ENCODE measurements at regions not wholly inside any gene's neighbourhood (a gene's known extent, or its start where the extent isn't known, plus 50 kb on each side); places are given as distances from the start of the nearest gene placed in this dataset.
A peak's percentile ranks its signal among the peaks of the same experiment; 100 is the strongest.

DNA sequence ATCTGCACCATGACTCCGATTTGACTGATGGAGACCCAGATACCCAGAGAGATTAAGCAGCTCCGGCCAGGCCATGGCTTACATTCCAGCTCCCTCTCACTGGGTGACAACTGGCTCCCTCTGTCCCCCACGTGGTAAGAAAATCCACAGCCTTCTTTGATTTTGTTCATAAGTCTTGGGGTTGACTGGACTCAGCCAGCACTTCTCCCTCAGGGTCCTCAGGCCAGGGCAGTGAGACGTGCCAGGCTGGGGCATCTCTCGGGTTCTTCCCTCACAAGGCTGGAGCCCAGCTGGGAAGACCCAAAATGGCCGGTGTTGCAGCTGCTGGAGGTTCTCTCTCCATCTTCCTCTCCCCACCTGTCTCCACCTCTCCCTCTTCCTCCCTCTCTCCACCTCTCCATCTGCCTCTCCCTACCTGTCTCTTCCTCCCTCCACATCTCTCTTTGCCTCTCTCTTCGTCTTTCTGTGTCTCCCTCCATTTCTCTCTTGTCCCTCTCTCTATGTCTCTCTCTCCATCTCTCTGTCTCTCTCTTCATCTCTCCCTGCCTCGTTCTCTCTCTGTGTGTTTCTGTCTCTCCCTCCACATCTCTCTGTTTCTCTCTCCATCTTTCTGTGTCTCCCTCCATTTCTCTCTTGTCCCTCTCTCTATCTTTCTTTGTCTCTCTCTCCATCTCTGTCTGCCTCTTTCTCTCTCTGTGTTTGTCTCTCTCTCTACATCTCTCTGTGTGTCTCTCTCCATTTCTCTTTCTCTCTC is 105.3 kb downstream of the FOXL1 start:
- Histone ChIP-seq H3K36me3 (ENCODE audit: insufficient read depth, low read length) (no peaks in the 10 kb centered on the region), H3K4me1 (ENCODE audit: insufficient read depth, low read length) (no peaks in the 10 kb centered on the region), H3K9me3 (ENCODE audit: control insufficient read depth in 1 of 2, low read length in 2 of 2) (no peaks in the 10 kb centered on the region), H3K27ac (ENCODE audit: low read depth, low read length) (no peak overlapping the region), H3K4me3 (ENCODE audit: low read length in 2 of 2) (no peak overlapping the region), H3K27me3 (ENCODE audit: insufficient read depth, low read length) (no peaks in the 10 kb centered on the region)
- POLR2A ChIA-PET (ENCODE audit: partially characterized antibody) = no interaction called here
- intact Hi-C loops (cut with micrococcal nuclease) = no loop called here
- peaks cover 0 to 9% (median 3%) of the 10 kb centered on the region in 8 donors for H3K9me3 Mint-ChIP-seq
- peak overlapping the region in 1 of 8 donors; percentile 4 for H3K4me3 Mint-ChIP-seq
- no peak for DNase-seq
- peaks cover 0 to 3% of the 10 kb centered on the region in 2 donors for H3K36me3 Mint-ChIP-seq
- no peak overlapping the region for H3K27ac Mint-ChIP-seq
- peaks cover 0 to 2% (median 0%) of the 10 kb centered on the region in 4 donors for H3K4me1 Mint-ChIP-seq
- H3K27me3 Mint-ChIP-seq = peaks cover 12 to 17% of the 10 kb centered on the region in 2 donors
- CTCF ChIA-PET (ENCODE audit: partially characterized antibody) = no interaction called here

DNA sequence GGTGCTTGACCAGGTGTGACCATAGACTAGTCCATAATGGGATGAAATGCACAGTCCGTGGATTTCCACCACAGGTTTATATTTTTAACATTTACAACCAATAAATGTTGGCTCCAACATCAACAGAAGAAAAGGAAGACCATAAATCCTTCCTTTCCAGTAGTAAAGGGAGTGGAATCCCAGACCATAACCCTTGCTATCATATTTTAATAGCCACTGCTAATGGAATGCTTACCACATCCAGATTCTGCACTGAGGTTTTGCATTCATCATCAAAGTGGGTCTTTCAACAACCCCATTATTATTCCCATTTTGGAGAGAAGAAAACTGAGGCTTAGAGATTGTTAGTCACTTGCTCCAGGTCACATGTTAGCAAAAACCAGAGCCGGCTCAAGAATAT is 106.7 kb downstream of the FOXL1 start:
- intact Hi-C loops (cut with micrococcal nuclease) = no loop called here
- H3K4me3 Mint-ChIP-seq = no peak overlapping the region
- H3K27ac Mint-ChIP-seq = no peak overlapping the region
- peaks cover 10 to 11% of the 10 kb centered on the region in 2 donors for H3K27me3 Mint-ChIP-seq
- CTCF ChIA-PET (ENCODE audit: partially characterized antibody) = no interaction called here
- POLR2A ChIA-PET (ENCODE audit: partially characterized antibody) = no interaction called here
- Histone ChIP-seq H3K36me3 (ENCODE audit: insufficient read depth, low read length) (no peaks in the 10 kb centered on the region), H3K27ac (ENCODE audit: low read depth, low read length) (no peak overlapping the region), H3K4me3 (ENCODE audit: low read length in 2 of 2) (no peak overlapping the region), H3K27me3 (ENCODE audit: insufficient read depth, low read length) (no peaks in the 10 kb centered on the region), H3K4me1 (ENCODE audit: insufficient read depth, low read length) (no peaks in the 10 kb centered on the region), H3K9me3 (ENCODE audit: control insufficient read depth in 1 of 2, low read length in 2 of 2) (no peaks in the 10 kb centered on the region)
- H3K4me1 Mint-ChIP-seq = peaks cover 0 to 2% (median 0%) of the 10 kb centered on the region in 4 donors
- DNase-seq = no peak
- H3K36me3 Mint-ChIP-seq = peaks cover 0 to 3% of the 10 kb centered on the region in 2 donors
- peaks cover 0 to 5% (median under 1%) of the 10 kb centered on the region in 8 donors for H3K9me3 Mint-ChIP-seq

DNA sequence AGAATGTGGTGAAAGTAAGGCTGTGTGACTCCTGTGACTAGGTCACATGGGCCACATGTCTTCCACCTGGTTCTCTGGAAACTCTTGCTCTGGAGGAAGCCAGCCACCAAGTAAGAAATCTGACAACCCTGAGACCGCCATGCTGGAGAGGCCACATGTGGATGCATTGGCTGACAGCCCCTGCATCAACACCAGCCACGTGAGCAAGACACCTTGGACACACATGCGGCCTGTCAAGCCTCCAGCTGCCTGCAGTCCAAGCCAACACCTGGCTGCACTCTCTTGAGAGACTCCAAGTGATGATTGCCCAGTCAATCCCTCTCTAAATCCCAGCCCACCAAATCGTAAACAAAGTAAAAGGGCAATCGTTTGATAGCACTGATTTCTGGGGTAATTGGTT is 112.6 kb downstream of the FOXL1 start:
- Histone ChIP-seq H3K27ac (ENCODE audit: low read depth, low read length) (no peak overlapping the region), H3K4me3 (ENCODE audit: low read length in 2 of 2) (no peak overlapping the region), H3K4me1 (ENCODE audit: insufficient read depth, low read length) (no peaks in the 10 kb centered on the region), H3K36me3 (ENCODE audit: insufficient read depth, low read length) (no peaks in the 10 kb centered on the region), H3K9me3 (ENCODE audit: control insufficient read depth in 1 of 2, low read length in 2 of 2) (no peaks in the 10 kb centered on the region), H3K27me3 (ENCODE audit: insufficient read depth, low read length) (no peaks in the 10 kb centered on the region)
- intact Hi-C loops (cut with micrococcal nuclease) = no loop called here
- no peaks in the 10 kb centered on the region for H3K36me3 Mint-ChIP-seq
- ChIA-PET CTCF (ENCODE audit: partially characterized antibody) (no interaction called here), POLR2A (ENCODE audit: partially characterized antibody) (no interaction called here)
- no peaks in the 10 kb centered on the region for H3K4me1 Mint-ChIP-seq
- H3K9me3 Mint-ChIP-seq = no peaks in the 10 kb centered on the region
- DNase-seq = no peak
- no peak overlapping the region for H3K4me3 Mint-ChIP-seq
- no peak overlapping the region for H3K27ac Mint-ChIP-seq
- peaks cover 4 to 7% of the 10 kb centered on the region in 2 donors for H3K27me3 Mint-ChIP-seq

GRCh38 chr16:86692426-86692825 is 114.1 kb downstream of the FOXL1 start:
- ChIA-PET CTCF (ENCODE audit: partially characterized antibody) (no interaction called here), POLR2A (ENCODE audit: partially characterized antibody) (no interaction called here)
- Histone ChIP-seq H3K36me3 (ENCODE audit: insufficient read depth, low read length) (no peaks in the 10 kb centered on the region), H3K27me3 (ENCODE audit: insufficient read depth, low read length) (no peaks in the 10 kb centered on the region), H3K4me1 (ENCODE audit: insufficient read depth, low read length) (no peaks in the 10 kb centered on the region), H3K4me3 (ENCODE audit: low read length in 2 of 2) (no peak overlapping the region), H3K27ac (ENCODE audit: low read depth, low read length) (no peak overlapping the region), H3K9me3 (ENCODE audit: control insufficient read depth in 1 of 2, low read length in 2 of 2) (no peaks in the 10 kb centered on the region)
- Mint-ChIP-seq H3K4me1 (no peaks in the 10 kb centered on the region), H3K9me3 (no peaks in the 10 kb centered on the region), H3K4me3 (no peak overlapping the region), H3K36me3 (no peaks in the 10 kb centered on the region), H3K27ac (no peak overlapping the region), H3K27me3 (peaks cover 4 to 7% of the 10 kb centered on the region in 2 donors)
- intact Hi-C loops (cut with micrococcal nuclease) = no loop called here
- DNase-seq = no peak

DNA sequence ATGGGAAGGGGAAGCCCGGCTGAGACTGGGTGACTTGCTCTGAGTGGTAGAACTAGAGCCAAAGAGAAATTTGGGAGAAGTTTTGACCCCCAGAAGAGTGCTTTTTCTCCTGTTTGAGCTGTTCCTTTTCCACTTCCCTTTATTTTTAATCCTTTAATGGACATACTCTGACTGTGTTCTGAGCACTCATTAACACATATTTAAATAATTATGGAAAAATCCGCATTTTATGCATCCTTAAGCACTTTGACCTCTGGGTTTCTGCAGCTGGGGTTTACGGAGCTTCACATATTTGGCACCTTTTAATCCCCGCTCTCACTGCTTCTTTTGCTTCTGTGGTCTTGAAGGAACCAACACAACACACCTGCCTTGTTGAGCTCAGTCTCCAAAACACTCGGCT is 114.7 kb downstream of the FOXL1 start:
- ChIA-PET CTCF (ENCODE audit: partially characterized antibody) (no interaction called here), POLR2A (ENCODE audit: partially characterized antibody) (no interaction called here)
- Histone ChIP-seq H3K27me3 (ENCODE audit: insufficient read depth, low read length) (no peaks in the 10 kb centered on the region), H3K4me3 (ENCODE audit: low read length in 2 of 2) (no peak overlapping the region), H3K9me3 (ENCODE audit: control insufficient read depth in 1 of 2, low read length in 2 of 2) (no peaks in the 10 kb centered on the region), H3K27ac (ENCODE audit: low read depth, low read length) (no peak overlapping the region), H3K36me3 (ENCODE audit: insufficient read depth, low read length) (no peaks in the 10 kb centered on the region), H3K4me1 (ENCODE audit: insufficient read depth, low read length) (no peaks in the 10 kb centered on the region)
- Mint-ChIP-seq H3K9me3 (no peaks in the 10 kb centered on the region), H3K36me3 (no peaks in the 10 kb centered on the region), H3K27me3 (peaks cover 4 to 7% of the 10 kb centered on the region in 2 donors), H3K27ac (no peak overlapping the region), H3K4me3 (no peak overlapping the region), H3K4me1 (no peaks in the 10 kb centered on the region)
- no peak for DNase-seq
- intact Hi-C loops (cut with micrococcal nuclease) = no loop called here

GRCh38 chr16:86697715-86698114 is 119.4 kb downstream of the FOXL1 start:
- no peak overlapping the region for H3K27ac Mint-ChIP-seq
- no peak for DNase-seq
- Histone ChIP-seq H3K36me3 (ENCODE audit: insufficient read depth, low read length) (no peaks in the 10 kb centered on the region), H3K9me3 (ENCODE audit: control insufficient read depth in 1 of 2, low read length in 2 of 2) (no peaks in the 10 kb centered on the region), H3K4me1 (ENCODE audit: insufficient read depth, low read length) (no peaks in the 10 kb centered on the region), H3K4me3 (ENCODE audit: low read length in 2 of 2) (no peak overlapping the region), H3K27ac (ENCODE audit: low read depth, low read length) (no peak overlapping the region), H3K27me3 (ENCODE audit: insufficient read depth, low read length) (no peaks in the 10 kb centered on the region)
- ChIA-PET POLR2A (ENCODE audit: partially characterized antibody) (no interaction called here), CTCF (ENCODE audit: partially characterized antibody) (no interaction called here)
- intact Hi-C loops (cut with micrococcal nuclease) = no loop called here
- no peaks in the 10 kb centered on the region for H3K36me3 Mint-ChIP-seq
- no peak overlapping the region for H3K4me3 Mint-ChIP-seq
- H3K27me3 Mint-ChIP-seq = peaks cover 10 to 11% of the 10 kb centered on the region in 2 donors
- H3K9me3 Mint-ChIP-seq = no peaks in the 10 kb centered on the region
- H3K4me1 Mint-ChIP-seq = no peaks in the 10 kb centered on the region

GRCh38 chr16:86700046-86700945 is 121.9 kb downstream of the FOXL1 start:
- Histone ChIP-seq H3K27ac (ENCODE audit: low read depth, low read length) (no peak overlapping the region), H3K9me3 (ENCODE audit: control insufficient read depth in 1 of 2, low read length in 2 of 2) (no peaks in the 10 kb centered on the region), H3K4me3 (ENCODE audit: low read length in 2 of 2) (no peak overlapping the region), H3K36me3 (ENCODE audit: insufficient read depth, low read length) (no peaks in the 10 kb centered on the region), H3K4me1 (ENCODE audit: insufficient read depth, low read length) (no peaks in the 10 kb centered on the region), H3K27me3 (ENCODE audit: insufficient read depth, low read length) (no peaks in the 10 kb centered on the region)
- H3K9me3 Mint-ChIP-seq = peaks cover 0 to 3% (median 0%) of the 10 kb centered on the region in 8 donors
- CTCF ChIA-PET (ENCODE audit: partially characterized antibody) = no interaction called here
- no peaks in the 10 kb centered on the region for H3K4me1 Mint-ChIP-seq
- H3K4me3 Mint-ChIP-seq = peak overlapping the region in 1 of 8 donors; percentile 11
- POLR2A ChIA-PET (ENCODE audit: partially characterized antibody) = no interaction called here
- intact Hi-C loops (cut with micrococcal nuclease) = no loop called here
- no peak overlapping the region for H3K27ac Mint-ChIP-seq
- no peak for DNase-seq
- no peaks in the 10 kb centered on the region for H3K36me3 Mint-ChIP-seq
- peaks cover 7% of the 10 kb centered on the region in 2 donors for H3K27me3 Mint-ChIP-seq

Data from CD4-positive, alpha-beta memory T cell (primary cell).